DND-41 (cell line): ENCODE measurements at regions not wholly inside any gene's neighbourhood (a gene's known extent, or its start where the extent isn't known, plus 50 kb on each side); places are given as distances from the start of the nearest gene placed in this dataset.
"Not testable (repeated sequence)": the region's sequence is repeated elsewhere in the genome, so short reads cannot be mapped to it uniquely, and the experiment has no call there.

ENCODE experiments used
- ATAC-seq: fragments of 200-7000 bp; cut with Tn5 transposase; 3 replicates; pipeline ENCODE4 v1.9.1; 2021; ENCODE audit warnings: low read depth; ENCODE audit not compliant: insufficient read depth
- DNase-seq: peaks from one replicate; pipeline ENCODE4 v3.0.0-alpha.2; 2020
- H2AFZ ChIP-seq: 2 replicates; pipeline ENCODE4 v1.6.0; 2012; ENCODE audit warnings: low read depth, low read length
- H3K27ac ChIP-seq: 2 replicates; pipeline ENCODE4 v1.5.1; 2012; ENCODE audit warnings: low read length, inconsistent platforms
- H3K27me3 ChIP-seq: fragments of 200-600 bp; sonication (generic); 2 replicates; pipeline ENCODE4 v1.6.0; 2012; ENCODE audit warnings: low read length, mild to moderate bottlenecking, inconsistent platforms; ENCODE audit not compliant: insufficient read depth, poor library complexity
- H3K36me3 ChIP-seq: 2 replicates; pipeline ENCODE4 v1.5.1; 2012; ENCODE audit warnings: low read length, inconsistent platforms; ENCODE audit not compliant: insufficient read depth
- H3K4me1 ChIP-seq: 2 replicates; pipeline ENCODE4 v1.5.1; 2012; ENCODE audit warnings: mild to moderate bottlenecking, low read length; ENCODE audit not compliant: insufficient read depth
- H3K4me2 ChIP-seq: 2 replicates; pipeline ENCODE4 v1.6.0; 2012; ENCODE audit warnings: mild to moderate bottlenecking, moderate library complexity, low read length, inconsistent platforms; ENCODE audit not compliant: insufficient read depth
- H3K4me3 ChIP-seq, 2 experiments: fragments of 200-600 bp in 1 of 2; shearing (Covaris generic) in 1 of 2; 2 replicates each; pipeline ENCODE4 v1.5.1; 2012 to 2016; ENCODE audit warnings: inconsistent platforms in 2 of 2, low read length in 2 of 2, mild to moderate bottlenecking in 2 of 2, low read depth in 1 of 2, moderate library complexity in 1 of 2
- H3K79me2 ChIP-seq: 2 replicates; pipeline ENCODE4 v1.6.0; 2012; ENCODE audit warnings: low read length, inconsistent platforms; ENCODE audit not compliant: insufficient read depth
- H3K9ac ChIP-seq: 2 replicates; pipeline ENCODE4 v1.6.0; 2012; ENCODE audit warnings: low read depth, mild to moderate bottlenecking, inconsistent platforms, low read length, moderate library complexity
- H3K9me3 ChIP-seq: 2 replicates; pipeline ENCODE4 v1.5.1; 2012; ENCODE audit warnings: low read length, moderate library complexity, mild to moderate bottlenecking, inconsistent platforms; ENCODE audit not compliant: insufficient read depth, severe bottlenecking
- H4K20me1 ChIP-seq: 2 replicates; pipeline ENCODE4 v1.6.0; 2012; ENCODE audit warnings: low read length; ENCODE audit not compliant: insufficient read depth
- EZH2 ChIP-seq: IDR thresholded peaks from 3 replicates; pipeline ENCODE4 v1.6.1; 2012; ENCODE audit warnings: borderline replicate concordance, low read depth, mild to moderate bottlenecking, moderate library complexity, low read length, inconsistent platforms; ENCODE audit not compliant: severe bottlenecking
- TF ChIP-seq, protein P1 (sequence below): IDR thresholded peaks from 2 replicates; pipeline ENCODE4 v1.5.1; 2012; ENCODE audit warnings: borderline replicate concordance, low read length, moderate library complexity, mild to moderate bottlenecking; ENCODE audit not compliant: poor library complexity, severe bottlenecking; ENCODE audit errors: extremely low read depth

DNA sequence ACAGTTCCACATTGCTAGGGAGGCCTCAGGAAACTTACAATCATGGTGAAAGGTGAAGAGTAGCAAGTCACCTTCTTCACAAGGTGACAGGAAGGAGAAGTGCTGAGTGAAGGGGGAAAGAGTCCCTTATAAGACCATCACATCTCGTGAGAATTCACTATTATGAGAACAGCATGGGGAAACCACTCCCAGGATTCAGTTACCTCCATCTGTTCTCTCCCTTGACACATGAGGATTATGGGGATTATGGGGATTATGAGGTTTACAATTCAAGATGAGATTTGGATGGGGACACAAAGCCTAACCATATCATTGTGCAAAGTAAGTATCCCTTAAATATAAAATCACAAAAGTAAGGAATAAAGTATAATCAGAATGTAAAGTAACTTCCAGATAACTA is 375.9 kb upstream of the NAALADL2 start:
- Histone ChIP-seq H4K20me1 (no peaks in the 10 kb centered on the region), H3K36me3 (no peaks in the 10 kb centered on the region), H3K79me2 (no peaks in the 10 kb centered on the region), H3K27me3 (no peaks in the 10 kb centered on the region), H3K4me2 (no peak overlapping the region), H3K27ac (no peak overlapping the region), H3K4me1 (no peaks in the 10 kb centered on the region), H3K9ac (no peak overlapping the region), H3K4me3 (no peak overlapping the region), H2AFZ (no peak overlapping the region), H3K9me3 (no peaks in the 10 kb centered on the region)
- TF ChIP-seq, protein P1, sequence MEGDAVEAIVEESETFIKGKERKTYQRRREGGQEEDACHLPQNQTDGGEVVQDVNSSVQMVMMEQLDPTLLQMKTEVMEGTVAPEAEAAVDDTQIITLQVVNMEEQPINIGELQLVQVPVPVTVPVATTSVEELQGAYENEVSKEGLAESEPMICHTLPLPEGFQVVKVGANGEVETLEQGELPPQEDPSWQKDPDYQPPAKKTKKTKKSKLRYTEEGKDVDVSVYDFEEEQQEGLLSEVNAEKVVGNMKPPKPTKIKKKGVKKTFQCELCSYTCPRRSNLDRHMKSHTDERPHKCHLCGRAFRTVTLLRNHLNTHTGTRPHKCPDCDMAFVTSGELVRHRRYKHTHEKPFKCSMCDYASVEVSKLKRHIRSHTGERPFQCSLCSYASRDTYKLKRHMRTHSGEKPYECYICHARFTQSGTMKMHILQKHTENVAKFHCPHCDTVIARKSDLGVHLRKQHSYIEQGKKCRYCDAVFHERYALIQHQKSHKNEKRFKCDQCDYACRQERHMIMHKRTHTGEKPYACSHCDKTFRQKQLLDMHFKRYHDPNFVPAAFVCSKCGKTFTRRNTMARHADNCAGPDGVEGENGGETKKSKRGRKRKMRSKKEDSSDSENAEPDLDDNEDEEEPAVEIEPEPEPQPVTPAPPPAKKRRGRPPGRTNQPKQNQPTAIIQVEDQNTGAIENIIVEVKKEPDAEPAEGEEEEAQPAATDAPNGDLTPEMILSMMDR: no peak
- TF ChIP-seq EZH2: no peak
- DNase-seq (no peak), ATAC-seq (no peak)

DNA sequence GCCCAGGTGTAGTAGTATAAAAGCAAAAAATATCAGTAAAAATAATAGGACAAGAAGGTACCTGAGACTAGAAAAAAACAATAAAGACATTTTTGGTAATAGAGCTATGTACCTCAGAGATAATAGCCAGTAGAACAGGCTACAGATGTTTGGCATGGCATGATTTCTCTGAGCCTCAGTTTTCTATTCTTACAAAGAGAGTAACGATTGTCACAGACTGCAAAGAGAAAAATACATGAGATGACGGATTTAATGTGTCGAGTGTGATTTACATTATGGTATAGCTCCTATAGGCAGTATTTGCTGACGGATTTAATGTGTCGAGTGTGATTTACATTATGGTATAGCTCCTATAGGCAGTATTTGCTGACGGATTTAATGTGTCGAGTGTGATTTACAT is 375.3 kb upstream of the NAALADL2 start:
- not testable (repeated sequence) for H2AFZ ChIP-seq, H3K9me3 ChIP-seq, H3K27ac ChIP-seq, H3K36me3 ChIP-seq, H3K4me3 ChIP-seq, H4K20me1 ChIP-seq, H3K4me1 ChIP-seq, ATAC-seq, H3K9ac ChIP-seq, H3K27me3 ChIP-seq, DNase-seq, H3K4me2 ChIP-seq, H3K79me2 ChIP-seq

DNA sequence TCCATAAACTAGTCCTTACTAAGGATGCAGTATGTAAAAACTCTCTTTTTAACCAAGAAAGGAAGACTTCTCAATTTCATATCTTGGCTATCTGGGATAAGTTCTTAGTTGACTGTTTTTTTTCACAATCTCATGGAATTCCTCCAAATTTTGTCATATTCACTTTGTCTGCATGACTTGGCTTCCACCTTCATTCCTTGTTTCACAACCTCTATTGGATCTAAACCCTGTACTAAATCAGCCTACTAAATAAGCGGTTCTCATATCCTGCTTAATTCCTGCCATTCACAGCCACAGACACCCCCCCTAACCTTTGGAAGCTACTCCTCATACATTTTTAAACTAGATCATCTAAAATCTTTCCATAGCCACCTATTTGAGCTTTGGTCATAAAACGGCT is 370.6 kb upstream of the NAALADL2 start:
- Histone ChIP-seq H3K27me3 (no peaks in the 10 kb centered on the region), H3K9ac (no peak overlapping the region), H3K4me3 (no peak overlapping the region), H3K4me1 (no peaks in the 10 kb centered on the region), H3K9me3 (no peaks in the 10 kb centered on the region), H3K27ac (no peak overlapping the region), H2AFZ (no peak overlapping the region), H3K36me3 (no peaks in the 10 kb centered on the region), H3K79me2 (no peaks in the 10 kb centered on the region), H3K4me2 (no peak overlapping the region), H4K20me1 (no peaks in the 10 kb centered on the region)
- ATAC-seq (no peak), DNase-seq (no peak)
- TF ChIP-seq, protein P1: no peak
- no peak for TF ChIP-seq EZH2

DNA sequence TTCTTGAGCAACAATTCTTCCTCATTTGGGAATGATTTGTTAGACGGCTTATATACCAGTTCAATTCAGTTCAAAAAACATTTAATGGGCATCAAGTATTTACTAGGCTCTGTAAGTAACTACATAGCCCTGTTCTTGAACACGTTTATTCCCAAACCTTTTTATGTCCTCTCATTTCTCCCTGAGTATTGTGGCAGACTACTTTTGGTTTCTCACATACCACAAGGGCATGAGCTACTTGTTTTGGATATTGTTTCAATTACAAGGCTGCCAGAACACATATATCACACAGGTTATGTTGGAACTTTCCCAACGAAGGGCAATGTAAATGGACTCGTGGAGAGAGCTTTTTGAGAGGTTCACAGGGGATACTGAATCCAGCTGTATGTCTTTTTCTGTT is 363.8 kb upstream of the NAALADL2 start:
- no peak for ATAC-seq
- H3K27ac ChIP-seq: no peak overlapping the region
- TF ChIP-seq EZH2: no peak
- TF ChIP-seq, protein P1: no peak

More for the DNA sequence above, 363.8 kb upstream of the NAALADL2 start:
- no peaks in the 10 kb centered on the region for H3K27me3 ChIP-seq
- H4K20me1 ChIP-seq: no peaks in the 10 kb centered on the region
- H3K9me3 ChIP-seq: no peaks in the 10 kb centered on the region
- H3K79me2 ChIP-seq: no peaks in the 10 kb centered on the region
- H3K4me1 ChIP-seq: no peaks in the 10 kb centered on the region
- H3K4me2 ChIP-seq: no peak overlapping the region
- DNase-seq: no peak
- H3K9ac ChIP-seq: no peak overlapping the region
- H3K4me3 ChIP-seq: no peak overlapping the region
- H2AFZ ChIP-seq: no peak overlapping the region
- H3K36me3 ChIP-seq: no peaks in the 10 kb centered on the region
